GM19025 (cell line): ENCODE measurements at regions not wholly inside any gene's neighbourhood (a gene's known extent, or its start where the extent isn't known, plus 50 kb on each side); places are given as distances from the start of the nearest gene placed in this dataset.
"Not testable (repeated sequence)": the region's sequence is repeated elsewhere in the genome, so short reads cannot be mapped to it uniquely, and the experiment has no call there.

Source experiments
- ATAC-seq: cut with Tn5 transposase; IDR thresholded peaks from one replicate; pipeline ENCODE4 v1.9.1; 2021; ENCODE audit warnings: mild to moderate bottlenecking, low read depth, moderate library complexity; ENCODE audit not compliant: unreplicated experiment

GRCh38 chr5:101534491-101535110 lies 631.5 kb upstream of the ST8SIA4 start:
- ATAC-seq: no peak

GRCh38 chr5:101532430-101532829 lies 629.3 kb upstream of the ST8SIA4 start:
- ATAC-seq: no peak

GRCh38 chr5:101531026-101531425 lies 627.9 kb upstream of the ST8SIA4 start:
- no peak for ATAC-seq

- not testable (repeated sequence) for ATAC-seq
These were observed 626.0 kb upstream of the ST8SIA4 start for GRCh38 chr5:101529094-101529493.

GRCh38 chr5:101520417-101520816 lies 617.3 kb upstream of the ST8SIA4 start:
- ATAC-seq: no peak

GRCh38 chr5:101517795-101518194 lies 614.7 kb upstream of the ST8SIA4 start:
- no peak for ATAC-seq

- ATAC-seq: no peak
These were observed 612.6 kb upstream of the ST8SIA4 start for GRCh38 chr5:101515721-101516120.

GRCh38 chr5:101505891-101506570 lies 602.9 kb upstream of the ST8SIA4 start:
- no peak for ATAC-seq

- ATAC-seq: no peak
These were observed 579.8 kb upstream of the ST8SIA4 start for GRCh38 chr5:101482931-101483330.

- no peak for ATAC-seq
These were observed 570.4 kb upstream of the ST8SIA4 start for GRCh38 chr5:101473483-101473882.

- no peak for ATAC-seq
These were observed 558.4 kb upstream of the ST8SIA4 start for GRCh38 chr5:101461455-101461854.

- no peak for ATAC-seq
These were observed 555.5 kb upstream of the ST8SIA4 start for GRCh38 chr5:101458587-101458986.

- no peak for ATAC-seq
These were observed 552.8 kb upstream of the ST8SIA4 start for GRCh38 chr5:101455851-101456250.

GRCh38 chr5:101455048-101455447 lies 552.0 kb upstream of the ST8SIA4 start:
- ATAC-seq: no peak

GRCh38 chr5:101442281-101442680 lies 539.2 kb upstream of the ST8SIA4 start:
- ATAC-seq: not testable (repeated sequence)

GRCh38 chr5:101440173-101440572 lies 537.1 kb upstream of the ST8SIA4 start:
- ATAC-seq: no peak

- no peak for ATAC-seq
These were observed 534.3 kb upstream of the ST8SIA4 start for GRCh38 chr5:101437351-101437750.

- ATAC-seq: no peak
These were observed 532.7 kb upstream of the ST8SIA4 start for GRCh38 chr5:101435768-101436167.

GRCh38 chr5:101431201-101431600 lies 528.1 kb upstream of the ST8SIA4 start:
- ATAC-seq: no peak

GRCh38 chr5:101430551-101430950 lies 527.5 kb upstream of the ST8SIA4 start:
- ATAC-seq: no peak

GRCh38 chr5:101429241-101429640 lies 526.2 kb upstream of the ST8SIA4 start:
- no peak for ATAC-seq

- ATAC-seq: no peak
These were observed 522.3 kb upstream of the ST8SIA4 start for GRCh38 chr5:101425339-101425859.
